Activated naive CD4-positive, alpha-beta T cell treated with anti-CD3 and anti-CD28 coated beads for 36 hours (primary cell): ENCODE measurements at regions not wholly inside any gene's neighbourhood (a gene's known extent, or its start where the extent isn't known, plus 50 kb on each side); places are given as distances from the start of the nearest gene placed in this dataset.

Source experiments
- CTCF ChIA-PET: fragments of 350-600 bp; sonication (Branson Sonifier 250); formaldehyde crosslinking; loops from one replicate; lab custom pipeline; 2021; ENCODE audit warnings: antibody characterized with exemption; lab: Charles Lee
- DNase-seq: peaks from one replicate; pipeline ENCODE4 v3.0.0-alpha.2; 2020
- H3K27ac Mint-ChIP-seq: one replicate; pipeline ENCODE4 v1.8.0; 2021; ENCODE audit warnings: mild to moderate bottlenecking, mixed read lengths
- H3K27me3 Mint-ChIP-seq: one replicate; pipeline ENCODE4 v1.8.0; 2021; ENCODE audit warnings: low read depth, mixed read lengths
- H3K36me3 Mint-ChIP-seq: one replicate; pipeline ENCODE4 v1.8.0; 2021; ENCODE audit warnings: low read depth, mixed read lengths
- H3K4me1 Mint-ChIP-seq: one replicate; pipeline ENCODE4 v1.8.0; 2021; ENCODE audit warnings: low read depth, mixed read lengths
- H3K4me3 Mint-ChIP-seq: one replicate; pipeline ENCODE4 v1.8.0; 2021; ENCODE audit warnings: mild to moderate bottlenecking, moderate library complexity, mixed read lengths
- H3K9me3 Mint-ChIP-seq: one replicate; pipeline ENCODE4 v1.8.0; 2021; ENCODE audit warnings: mixed read lengths
- intact Hi-C: fragments of 100-400 bp; cut with micrococcal nuclease; formaldehyde crosslinking; loops from one replicate; pipeline ENCODE4 v1.15.1; 2023

DNA sequence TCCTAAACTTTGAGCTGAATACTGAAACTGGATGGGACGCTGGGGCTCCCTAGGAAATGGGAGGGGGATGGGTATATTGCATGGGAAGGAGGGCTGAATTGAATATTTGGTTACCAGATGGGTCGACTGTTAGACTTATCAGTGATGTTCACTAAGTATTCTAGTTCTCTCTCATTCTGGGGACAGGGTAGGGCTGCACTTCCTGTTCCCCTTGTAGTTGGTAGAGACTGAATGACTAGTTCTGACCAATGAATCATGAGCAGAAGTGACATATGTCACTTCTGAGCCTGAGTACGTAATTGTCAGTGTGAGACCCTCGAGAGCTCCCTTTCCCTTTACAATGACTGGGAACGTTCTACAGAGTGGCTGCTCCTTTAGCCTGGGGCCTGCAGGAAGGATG, 55.5 kb upstream of the DMRT1 start:
- Mint-ChIP-seq H3K9me3 (no peaks in the 10 kb centered on the region), H3K27ac (no peak overlapping the region), H3K4me3 (no peak overlapping the region), H3K4me1 (no peaks in the 10 kb centered on the region), H3K36me3 (no peaks in the 10 kb centered on the region), H3K27me3 (no peaks in the 10 kb centered on the region)
- DNase-seq: no peak
- CTCF ChIA-PET: interaction anchor here (1.0 kb wide), 1 partner anchor 10 kb away, joined by 3 read pairs; no protein-coding TSS in a partner anchor
- intact Hi-C loops: no loop called here

DNA sequence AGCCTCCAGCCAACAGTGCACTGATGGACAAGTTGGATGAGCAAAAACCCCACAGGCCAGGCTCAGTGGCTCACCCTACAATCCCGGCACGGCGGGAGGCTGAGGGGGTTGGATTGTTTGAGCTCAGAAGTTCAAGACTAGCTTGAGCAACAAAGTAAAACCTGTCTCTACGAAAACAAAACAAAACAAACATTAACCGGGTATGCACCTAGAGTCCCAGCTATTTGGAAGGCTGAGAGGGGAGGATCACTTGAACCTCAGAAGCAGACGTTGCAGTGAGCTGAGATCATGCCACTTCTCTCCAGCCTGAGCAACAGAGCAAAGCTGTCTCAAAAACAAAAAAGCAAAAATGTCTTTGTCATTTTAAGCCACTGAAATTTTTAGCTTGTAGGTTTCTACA, 55.1 kb upstream of the DMRT1 start:
- CTCF ChIA-PET: interaction anchor here (1.0 kb wide), 1 partner anchor 10 kb away, joined by 3 read pairs; no protein-coding TSS in a partner anchor
- Mint-ChIP-seq H3K4me1 (no peaks in the 10 kb centered on the region), H3K27ac (no peak overlapping the region), H3K4me3 (no peak overlapping the region), H3K9me3 (no peaks in the 10 kb centered on the region), H3K36me3 (no peaks in the 10 kb centered on the region), H3K27me3 (no peaks in the 10 kb centered on the region)
- no peak for DNase-seq
- intact Hi-C loops: no loop called here

DNA sequence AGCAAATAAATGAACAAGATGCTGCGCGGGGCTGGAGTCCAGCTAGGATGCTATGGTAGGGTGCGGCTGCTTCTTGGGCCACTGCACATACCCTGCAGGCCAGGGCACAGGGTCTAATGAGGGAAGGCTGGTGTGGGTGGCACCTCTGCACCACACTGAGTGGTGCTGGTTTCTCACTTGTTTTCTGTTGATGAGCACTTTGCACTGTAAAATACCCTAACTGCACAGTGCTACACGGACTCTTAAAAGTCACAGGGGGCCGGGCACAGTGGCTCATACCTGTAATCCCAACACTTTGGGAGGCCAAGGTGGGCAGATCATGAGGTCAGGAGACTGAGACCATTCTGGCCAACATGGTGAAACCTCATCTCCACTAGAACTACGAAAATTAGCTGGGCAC, 52.7 kb upstream of the DMRT1 start:
- H3K4me1 Mint-ChIP-seq: no peaks in the 10 kb centered on the region
- no peak overlapping the region for H3K4me3 Mint-ChIP-seq
- no peak overlapping the region for H3K27ac Mint-ChIP-seq
- no peaks in the 10 kb centered on the region for H3K36me3 Mint-ChIP-seq
- no peak for DNase-seq
- intact Hi-C loops: no loop called here
- no peaks in the 10 kb centered on the region for H3K27me3 Mint-ChIP-seq
- no peaks in the 10 kb centered on the region for H3K9me3 Mint-ChIP-seq
- CTCF ChIA-PET: interaction anchor here (0.6 kb wide), 1 partner anchor 138 kb away, joined by 3 read pairs; no protein-coding TSS in a partner anchor
